HUES48 (cell line): ENCODE measurements at regions not wholly inside any gene's neighbourhood (a gene's known extent, or its start where the extent isn't known, plus 50 kb on each side); places are given as distances from the start of the nearest gene placed in this dataset.

ENCODE experiments used
- H3K27ac ChIP-seq: one replicate; pipeline ENCODE4 v1.7.0; 2013; ENCODE audit warnings: low read depth, low read length, inconsistent platforms
- H3K27me3 ChIP-seq: 2 replicates; pipeline ENCODE4 v1.6.1; 2013; ENCODE audit warnings: mild to moderate bottlenecking, low read length; ENCODE audit not compliant: control insufficient read depth, insufficient read depth
- H3K36me3 ChIP-seq: 2 replicates; pipeline ENCODE4 v1.6.1; 2013; ENCODE audit warnings: low read length; ENCODE audit not compliant: control insufficient read depth, insufficient read depth
- H3K4me1 ChIP-seq: 2 replicates; pipeline ENCODE4 v1.6.1; 2013; ENCODE audit warnings: mild to moderate bottlenecking, low read length; ENCODE audit not compliant: control insufficient read depth, insufficient read depth
- H3K4me3 ChIP-seq: 2 replicates; pipeline ENCODE4 v1.5.1; 2013; ENCODE audit warnings: mild to moderate bottlenecking, low read depth, low read length
- H3K9ac ChIP-seq: 2 replicates; pipeline ENCODE4 v1.6.1; 2013; ENCODE audit warnings: mild to moderate bottlenecking, low read depth, low read length, moderate library complexity
- H3K9me3 ChIP-seq: 2 replicates; pipeline ENCODE4 v1.6.1; 2013; ENCODE audit warnings: low read length; ENCODE audit not compliant: control insufficient read depth, insufficient read depth

DNA sequence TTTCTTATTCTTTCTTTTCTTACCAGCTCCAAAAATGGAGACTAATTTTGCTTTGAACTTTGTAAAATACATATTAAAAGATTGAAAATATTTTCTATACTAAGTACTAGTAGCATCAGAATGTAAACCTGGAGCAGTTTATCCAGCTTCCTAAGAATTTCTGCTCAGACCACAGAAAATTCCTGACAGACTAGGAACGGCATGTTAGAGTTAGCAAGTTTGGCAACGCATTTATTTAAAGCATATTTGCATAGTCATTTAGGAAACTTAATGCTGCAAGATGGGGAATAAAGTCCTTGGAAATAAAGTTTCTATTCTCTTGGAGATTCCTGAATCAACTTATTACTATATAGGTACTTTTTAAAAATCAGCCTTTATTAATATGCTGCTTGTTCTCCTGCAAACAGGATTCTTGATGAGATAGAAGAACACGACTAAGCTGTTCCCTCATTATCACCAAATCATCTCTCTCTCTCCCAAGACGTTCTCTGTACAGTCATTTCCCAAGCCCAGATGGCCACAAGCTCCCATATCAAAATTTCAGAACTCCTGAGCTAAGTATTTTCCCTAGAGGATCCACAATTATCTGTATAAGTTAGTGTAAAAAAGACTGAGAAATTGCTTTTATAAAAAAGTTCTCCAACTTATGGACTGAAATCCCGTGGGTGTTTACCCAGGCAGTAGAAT, 305.8 kb upstream of the NEBL start:
- Histone ChIP-seq H3K27me3 (no peaks in the 10 kb centered on the region), H3K4me3 (no peak overlapping the region), H3K27ac (no peak overlapping the region), H3K4me1 (no peaks in the 10 kb centered on the region), H3K9ac (no peak overlapping the region), H3K36me3 (no peaks in the 10 kb centered on the region), H3K9me3 (no peaks in the 10 kb centered on the region; the same call in 1 of the 2 replicates)

DNA sequence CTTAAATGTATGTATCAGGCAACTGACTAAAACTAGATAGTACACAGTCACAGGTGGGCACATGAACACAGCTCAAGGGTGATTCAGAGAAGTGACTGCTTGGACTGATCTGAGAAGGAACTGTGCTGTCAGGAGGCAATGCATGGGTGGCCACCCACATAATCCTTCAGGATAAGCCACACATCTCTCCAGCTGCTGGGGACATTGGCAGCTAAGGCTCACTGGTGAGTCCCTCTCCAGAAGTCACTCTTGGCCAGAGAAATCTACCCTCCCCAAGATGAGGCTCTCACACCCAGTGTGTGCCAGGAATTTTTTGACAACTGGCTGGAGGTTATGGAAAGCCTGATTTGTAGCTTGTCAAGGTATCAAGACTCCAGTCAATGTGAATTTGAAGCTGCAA, 302.4 kb upstream of the NEBL start:
- no peaks in the 10 kb centered on the region for H3K36me3 ChIP-seq
- no peak overlapping the region for H3K9ac ChIP-seq
- no peak overlapping the region for H3K4me3 ChIP-seq
- H3K4me1 ChIP-seq = no peaks in the 10 kb centered on the region
- no peaks in the 10 kb centered on the region for H3K27me3 ChIP-seq
- H3K27ac ChIP-seq = no peak overlapping the region
- H3K9me3 ChIP-seq = no peaks in the 10 kb centered on the region; the same call in 1 of the 2 replicates

DNA sequence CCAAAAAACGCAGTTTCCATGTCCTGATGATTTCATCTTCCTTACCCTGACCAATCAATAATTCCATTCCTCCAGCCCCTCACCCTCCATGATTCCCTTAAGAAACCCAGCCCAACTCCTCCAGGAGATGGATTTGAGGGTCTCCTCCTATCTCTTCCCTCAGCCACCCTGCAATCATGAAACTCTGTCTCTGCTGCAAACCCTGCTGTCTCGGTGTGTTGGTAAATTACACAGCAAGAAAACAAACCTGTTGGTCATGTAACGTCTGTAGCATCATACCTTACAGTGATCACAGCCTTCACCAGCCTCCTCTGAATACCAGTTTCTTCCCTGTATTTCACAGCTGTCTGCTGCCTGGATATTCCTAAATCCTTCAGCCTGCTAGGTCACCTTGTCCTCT, 300.7 kb upstream of the NEBL start:
- H3K4me1 ChIP-seq = no peaks in the 10 kb centered on the region

DNA sequence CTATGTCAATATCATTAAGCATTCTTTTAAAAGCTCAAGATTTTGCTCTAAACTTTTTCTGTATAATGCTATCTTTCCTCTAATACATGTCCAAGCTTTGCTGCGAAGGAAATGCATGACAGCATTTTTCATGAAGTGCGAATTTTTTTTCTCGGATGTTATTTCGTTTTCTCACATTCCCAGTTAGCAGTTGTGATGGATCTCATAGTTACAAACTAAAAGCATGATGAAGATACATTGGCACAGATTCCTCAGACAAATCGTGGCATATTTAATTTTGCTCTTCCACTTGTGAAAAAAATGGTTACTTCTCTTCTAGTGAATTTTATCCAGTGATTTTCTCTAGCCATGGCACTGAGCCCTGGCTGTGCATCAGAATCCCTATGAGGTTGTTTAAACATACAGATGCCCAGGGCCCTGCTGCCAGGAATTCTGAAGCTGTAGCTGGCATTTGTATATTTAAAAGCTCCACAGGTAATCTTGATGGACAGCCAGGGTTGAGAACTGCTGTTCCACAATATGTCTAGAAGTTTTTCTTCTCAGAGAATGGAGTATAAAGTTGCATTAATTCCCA, 299.8 kb upstream of the NEBL start:
- Histone ChIP-seq H3K9ac (no peak overlapping the region), H3K9me3 (no peaks in the 10 kb centered on the region; the same call in 1 of the 2 replicates), H3K4me1 (no peaks in the 10 kb centered on the region), H3K4me3 (no peak overlapping the region), H3K36me3 (no peaks in the 10 kb centered on the region), H3K27me3 (no peaks in the 10 kb centered on the region), H3K27ac (no peak overlapping the region)

More for the DNA sequence above, 300.7 kb upstream of the NEBL start:
- Histone ChIP-seq H3K27me3 (no peaks in the 10 kb centered on the region), H3K4me3 (no peak overlapping the region), H3K9me3 (no peaks in the 10 kb centered on the region; the same call in 1 of the 2 replicates), H3K27ac (no peak overlapping the region), H3K9ac (no peak overlapping the region), H3K36me3 (no peaks in the 10 kb centered on the region)

DNA sequence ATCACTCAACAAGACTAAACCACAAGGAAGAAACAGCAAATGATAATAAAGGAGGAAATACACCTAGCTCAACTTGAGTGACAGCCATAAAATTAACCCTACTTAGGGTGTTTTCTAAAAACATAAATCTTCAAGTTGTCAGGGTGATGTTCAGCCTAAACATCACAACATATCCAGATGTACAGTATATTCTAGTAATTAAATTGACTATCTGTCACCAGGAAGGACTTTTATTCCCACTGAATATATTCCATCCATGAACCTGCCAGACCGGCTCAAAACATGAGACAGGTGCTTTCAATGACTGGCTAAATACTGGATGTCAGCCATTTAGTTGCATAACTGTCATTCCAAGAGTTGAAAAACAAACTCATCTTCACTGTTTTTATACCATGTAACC, 298.1 kb upstream of the NEBL start:
- no peaks in the 10 kb centered on the region for H3K27me3 ChIP-seq
- no peaks in the 10 kb centered on the region; the same call in 1 of the 2 replicates for H3K9me3 ChIP-seq
- H3K36me3 ChIP-seq = no peaks in the 10 kb centered on the region
- H3K9ac ChIP-seq = no peak overlapping the region
- H3K27ac ChIP-seq = no peak overlapping the region
- no peak overlapping the region for H3K4me3 ChIP-seq
- H3K4me1 ChIP-seq = no peaks in the 10 kb centered on the region

DNA sequence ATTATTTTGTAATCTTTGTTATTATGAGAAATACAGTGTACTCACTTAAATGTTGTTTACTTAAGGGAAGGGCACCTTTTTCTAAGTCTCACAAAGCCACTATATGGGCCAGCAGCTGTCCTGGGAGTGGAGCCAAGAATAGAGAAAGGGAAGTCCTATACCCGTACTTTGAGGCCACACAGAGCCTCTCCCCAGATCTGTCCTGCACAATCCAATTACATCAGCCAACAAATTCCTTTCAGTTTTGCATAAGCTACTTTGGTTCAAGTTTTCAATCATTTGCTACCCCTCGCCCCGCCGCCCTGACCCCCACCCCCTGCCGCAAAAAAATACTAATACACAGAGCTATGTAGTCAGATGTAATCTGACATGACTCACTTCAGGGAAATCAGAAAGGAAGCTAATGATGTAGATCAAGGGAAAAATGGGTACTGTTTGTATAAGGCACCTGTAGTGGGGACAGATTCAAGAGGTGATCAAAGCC, 297.4 kb upstream of the NEBL start:
- Histone ChIP-seq H3K27me3 (no peaks in the 10 kb centered on the region), H3K4me3 (no peak overlapping the region), H3K9ac (no peak overlapping the region), H3K27ac (no peak overlapping the region), H3K36me3 (no peaks in the 10 kb centered on the region), H3K4me1 (no peaks in the 10 kb centered on the region), H3K9me3 (no peaks in the 10 kb centered on the region; the same call in 1 of the 2 replicates)

DNA sequence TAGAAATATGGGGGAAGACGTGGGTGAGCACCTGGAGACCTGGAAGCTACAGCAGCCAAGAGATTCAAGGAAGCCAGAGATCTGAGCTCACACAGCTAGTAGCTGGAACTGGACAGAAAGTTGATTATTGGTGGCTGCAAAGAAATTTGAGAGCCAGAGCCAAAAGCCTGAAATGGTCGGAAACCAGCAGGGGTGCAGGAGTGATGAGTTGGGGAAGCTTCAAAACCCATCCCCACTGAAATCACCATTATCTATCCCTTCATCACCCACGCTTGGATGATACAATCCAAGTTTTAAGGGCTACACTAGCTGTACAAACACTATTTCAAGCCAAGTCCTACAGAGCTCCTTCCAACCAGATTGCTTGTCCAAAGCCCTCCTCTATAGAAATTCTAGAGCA, 296.1 kb upstream of the NEBL start:
- Histone ChIP-seq H3K4me1 (no peaks in the 10 kb centered on the region), H3K9ac (no peak overlapping the region), H3K27me3 (no peaks in the 10 kb centered on the region), H3K27ac (no peak overlapping the region), H3K4me3 (no peak overlapping the region), H3K36me3 (no peaks in the 10 kb centered on the region), H3K9me3 (no peaks in the 10 kb centered on the region; the same call in 1 of the 2 replicates)

DNA sequence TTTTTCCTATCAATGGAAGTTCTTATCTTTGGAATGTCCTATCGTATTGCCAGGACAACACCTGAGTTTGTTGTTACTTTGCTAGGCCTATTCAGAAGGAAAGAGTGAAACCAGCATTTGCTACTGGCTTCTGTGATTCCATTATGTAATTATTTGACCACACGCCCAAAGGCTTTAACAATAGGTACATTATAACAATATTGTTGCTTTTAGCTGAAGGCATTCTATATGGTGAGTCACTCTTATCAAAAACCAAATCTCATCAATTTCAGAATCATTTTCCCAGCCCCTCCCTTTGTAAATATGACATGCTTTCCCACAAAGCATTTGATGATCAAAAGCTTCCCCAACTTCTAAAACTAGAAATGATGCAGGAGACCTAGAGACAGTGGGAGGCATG, 294.4 kb upstream of the NEBL start:
- no peak overlapping the region for H3K27ac ChIP-seq
- H3K4me1 ChIP-seq = no peaks in the 10 kb centered on the region
- no peak overlapping the region for H3K9ac ChIP-seq
- H3K27me3 ChIP-seq = no peaks in the 10 kb centered on the region
- no peaks in the 10 kb centered on the region for H3K9me3 ChIP-seq
- no peak overlapping the region for H3K4me3 ChIP-seq
- H3K36me3 ChIP-seq = no peaks in the 10 kb centered on the region

DNA sequence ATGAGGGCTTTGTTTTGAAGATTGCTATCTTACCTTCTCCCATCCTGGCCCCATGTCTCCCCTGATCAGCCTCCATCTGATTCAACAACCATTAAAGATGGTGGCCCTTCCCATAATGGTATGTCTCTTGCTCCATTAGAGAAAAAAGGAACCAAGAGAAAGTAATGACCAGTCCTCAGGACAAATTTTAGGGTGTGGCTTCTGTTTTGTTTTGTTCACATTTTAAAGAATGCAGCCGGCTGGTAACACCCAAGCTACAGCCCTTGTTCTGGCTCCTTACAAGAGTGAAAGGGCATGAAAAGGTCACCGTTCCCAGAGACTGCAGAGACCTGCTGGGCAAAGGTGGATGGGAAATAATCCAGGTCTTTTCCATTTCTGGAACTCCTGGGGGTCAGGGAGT, 287.9 kb upstream of the NEBL start:
- no peaks in the 10 kb centered on the region for H3K9me3 ChIP-seq
- no peaks in the 10 kb centered on the region for H3K4me1 ChIP-seq
- H3K4me3 ChIP-seq = no peak overlapping the region
- H3K36me3 ChIP-seq = no peaks in the 10 kb centered on the region
- H3K9ac ChIP-seq = no peak overlapping the region
- H3K27me3 ChIP-seq = no peaks in the 10 kb centered on the region
- no peak overlapping the region for H3K27ac ChIP-seq

DNA sequence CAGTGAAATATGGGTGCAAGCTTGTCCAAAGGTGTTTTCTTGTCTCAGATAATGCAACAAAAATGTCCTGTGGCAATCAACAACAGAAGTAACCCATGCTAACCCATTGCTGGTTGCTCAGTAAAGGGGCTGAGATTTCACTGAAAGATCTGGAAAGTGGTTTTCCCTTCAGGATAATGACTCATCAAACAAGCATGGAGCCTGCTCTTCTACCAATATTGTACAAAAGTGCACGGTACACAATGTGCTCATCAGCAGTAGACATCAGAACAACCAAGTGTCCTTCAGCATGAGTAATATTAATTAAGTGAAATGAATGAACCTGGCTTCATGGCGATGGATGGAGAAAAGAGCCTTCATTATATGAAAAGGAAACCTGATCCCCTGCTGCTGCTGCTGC, 287.1 kb upstream of the NEBL start:
- Histone ChIP-seq H3K9me3 (no peaks in the 10 kb centered on the region), H3K36me3 (no peaks in the 10 kb centered on the region), H3K9ac (no peak overlapping the region), H3K27ac (no peak overlapping the region), H3K27me3 (no peaks in the 10 kb centered on the region), H3K4me3 (no peak overlapping the region), H3K4me1 (no peaks in the 10 kb centered on the region)

DNA sequence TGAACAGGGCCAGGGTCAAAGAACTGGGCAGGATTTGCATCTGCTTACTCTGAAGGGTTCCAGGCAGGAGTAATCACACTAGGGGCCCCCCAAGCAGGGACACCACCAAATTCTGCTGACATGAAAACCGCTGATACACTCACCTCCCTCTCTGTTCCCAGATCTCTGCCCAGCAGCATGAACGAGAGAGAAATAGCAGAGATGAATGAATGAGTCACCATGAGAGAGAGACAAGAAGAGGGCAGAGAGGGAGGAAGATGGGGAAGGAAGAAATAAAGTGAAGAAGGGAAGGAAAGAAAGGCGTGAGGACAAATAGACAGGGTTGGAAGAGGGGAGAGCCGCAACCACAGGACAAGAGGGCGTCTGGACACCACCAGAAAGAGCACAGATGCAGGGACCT, 285.9 kb upstream of the NEBL start:
- Histone ChIP-seq H3K9me3 (no peaks in the 10 kb centered on the region), H3K4me3 (no peak overlapping the region), H3K27ac (no peak overlapping the region), H3K4me1 (no peaks in the 10 kb centered on the region), H3K36me3 (no peaks in the 10 kb centered on the region), H3K27me3 (no peaks in the 10 kb centered on the region), H3K9ac (no peak overlapping the region)
